UCSD-AML1 (cell line): ENCODE measurements at regions not wholly inside any gene's neighbourhood (a gene's known extent, or its start where the extent isn't known, plus 50 kb on each side); places are given as distances from the start of the nearest gene placed in this dataset.
A peak's percentile ranks its signal among the peaks of the same experiment; 100 is the strongest.

Experiments
- DNase-seq: peaks from one replicate; lab custom pipeline; 2025; ENCODE audit not compliant: unreplicated experiment; lab: John Stamatoyannopoulos, UW

- DNase-seq: no peak
Measured at GRCh38 chr6:105622226-105622625, 219.3 kb upstream of the PREP start.

DNA sequence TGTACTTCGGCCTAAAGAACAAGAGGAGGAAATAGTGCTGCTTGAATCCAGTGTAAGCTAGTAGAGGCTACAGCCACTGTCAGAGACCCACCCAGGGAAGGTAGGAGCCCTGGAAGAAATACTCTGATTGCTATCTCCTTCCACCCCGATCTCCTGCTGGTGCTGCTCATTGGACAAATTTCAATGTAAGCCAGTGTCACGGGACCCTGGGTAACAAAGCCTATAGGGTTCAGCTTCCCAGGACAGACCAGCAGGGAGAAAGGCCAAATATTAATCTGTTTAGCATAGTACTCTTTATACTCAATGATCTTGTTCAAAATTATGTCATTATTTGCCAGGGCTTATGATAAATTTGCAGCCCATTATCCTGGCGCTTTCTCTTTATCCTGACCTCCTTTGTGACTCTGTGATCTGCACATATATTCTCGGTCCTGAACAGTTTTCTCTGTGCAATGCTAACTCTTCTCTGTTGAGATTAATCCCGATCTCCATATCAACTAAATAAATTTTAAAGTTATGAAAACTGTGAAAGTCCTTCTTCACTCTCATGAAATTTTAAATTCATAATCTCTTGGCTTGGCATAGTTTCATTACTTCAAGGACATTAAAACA, 218.8 kb upstream of the PREP start:
- DNase-seq: no peak

- no peak for DNase-seq
Measured at GRCh38 chr6:105620878-105621277, 218.0 kb upstream of the PREP start.

- DNase-seq: no peak
Measured at GRCh38 chr6:105619971-105620741, 217.3 kb upstream of the PREP start.

DNA sequence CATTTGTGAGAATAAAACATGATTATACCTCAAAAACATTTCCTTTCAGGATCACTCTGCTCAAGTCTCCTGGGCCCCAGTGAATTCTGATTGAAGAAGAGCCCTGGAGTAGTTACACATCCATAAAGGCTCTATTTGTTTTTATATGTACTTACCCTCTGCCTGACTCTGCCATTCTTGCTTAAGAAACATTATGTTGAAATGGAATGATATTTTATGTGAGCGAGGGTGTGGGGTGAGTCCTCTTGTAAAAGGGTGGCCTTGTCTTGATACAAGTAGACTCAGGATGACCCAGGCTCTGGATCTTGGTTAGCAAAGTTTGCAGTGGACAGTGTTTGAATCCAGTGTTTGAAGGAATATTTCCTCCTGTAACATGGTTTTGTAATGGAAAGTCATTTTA, 215.4 kb upstream of the PREP start:
- DNase-seq: no peak

GRCh38 chr6:105616521-105616920, 213.6 kb upstream of the PREP start:
- DNase-seq: no peak

- no peak for DNase-seq
Measured at GRCh38 chr6:105611606-105612005, 208.7 kb upstream of the PREP start.

DNA sequence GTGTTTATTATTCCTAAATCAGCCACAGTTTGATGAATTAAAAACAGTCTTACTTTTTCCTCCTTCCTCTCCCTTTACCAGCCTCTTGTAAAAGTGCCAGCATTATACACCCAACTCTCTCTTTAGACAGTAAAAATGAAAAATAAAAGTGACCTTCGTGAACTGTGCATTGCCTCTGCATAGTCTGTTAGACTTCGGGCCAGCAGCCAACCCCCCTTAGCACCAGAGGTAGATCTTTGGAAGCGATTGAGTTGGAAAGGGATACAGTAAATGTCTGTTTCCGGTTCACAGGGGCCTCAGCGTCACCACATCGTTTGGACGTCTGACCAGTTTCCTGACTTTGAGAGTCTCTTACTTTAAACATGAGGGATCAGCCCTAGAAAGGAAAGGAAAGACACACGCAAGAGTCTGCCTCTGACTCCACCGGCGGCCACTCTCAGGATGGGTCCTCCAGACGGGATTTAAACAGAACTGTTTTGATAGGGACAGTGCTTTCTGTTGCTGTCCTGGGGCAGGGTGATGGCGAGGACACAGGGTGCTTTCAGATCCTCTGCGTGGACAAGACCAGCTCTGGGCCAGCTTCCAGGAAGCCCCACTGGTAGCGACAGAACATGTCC, 206.6 kb upstream of the PREP start:
- peak; percentile 19 for DNase-seq

DNA sequence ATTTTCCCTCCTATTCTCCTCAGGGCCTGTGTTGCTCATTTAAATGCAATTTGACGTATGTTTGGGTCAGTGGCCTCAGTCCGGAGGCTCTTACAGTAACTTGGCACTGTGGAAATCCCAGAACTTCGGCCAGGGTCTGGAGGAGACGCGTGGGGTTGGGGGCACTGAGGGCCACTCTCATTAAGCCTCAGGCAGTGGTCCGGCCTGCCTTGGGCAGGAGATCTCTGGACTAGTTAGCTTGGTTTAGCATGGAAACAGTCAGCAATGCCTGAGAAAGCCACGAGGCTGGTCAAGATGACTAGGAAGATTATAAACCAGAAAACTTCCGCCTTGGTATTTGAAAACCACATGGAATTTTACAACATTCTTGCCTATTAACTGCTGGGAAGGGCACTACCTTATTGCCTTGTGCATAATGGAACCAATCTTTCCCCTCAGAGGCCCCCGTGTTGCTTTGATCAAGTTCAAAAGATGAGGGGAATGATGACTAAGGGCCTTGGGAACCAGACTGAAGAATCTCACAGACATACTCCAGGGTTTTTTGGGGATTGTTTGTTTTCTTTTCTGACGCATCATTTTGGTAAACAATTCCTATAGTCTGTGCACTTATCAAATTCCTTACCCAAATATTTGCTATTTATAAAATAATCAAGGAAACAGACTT, 206.0 kb upstream of the PREP start:
- no peak for DNase-seq

- no peak for DNase-seq
Measured at GRCh38 chr6:105607636-105608621, 205.0 kb upstream of the PREP start.

- DNase-seq: no peak
Measured at GRCh38 chr6:105606831-105607463, 204.1 kb upstream of the PREP start.

DNA sequence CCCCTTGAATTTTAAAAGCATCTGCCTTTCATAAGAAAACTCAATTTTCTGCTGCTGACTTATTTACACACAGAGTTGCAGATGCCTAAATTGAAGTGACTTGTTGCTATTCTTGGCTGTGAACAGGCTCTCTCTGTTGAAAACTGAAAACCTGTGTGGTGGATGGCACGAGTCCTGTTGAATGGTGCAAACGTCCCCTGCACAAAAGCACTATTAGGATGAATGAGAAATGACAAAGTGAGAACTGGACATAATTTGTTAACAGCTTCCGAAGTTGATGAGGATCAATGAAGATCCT, 201.7 kb upstream of the PREP start:
- no peak for DNase-seq

GRCh38 chr6:105603788-105604586, 201.1 kb upstream of the PREP start:
- no peak for DNase-seq

DNA sequence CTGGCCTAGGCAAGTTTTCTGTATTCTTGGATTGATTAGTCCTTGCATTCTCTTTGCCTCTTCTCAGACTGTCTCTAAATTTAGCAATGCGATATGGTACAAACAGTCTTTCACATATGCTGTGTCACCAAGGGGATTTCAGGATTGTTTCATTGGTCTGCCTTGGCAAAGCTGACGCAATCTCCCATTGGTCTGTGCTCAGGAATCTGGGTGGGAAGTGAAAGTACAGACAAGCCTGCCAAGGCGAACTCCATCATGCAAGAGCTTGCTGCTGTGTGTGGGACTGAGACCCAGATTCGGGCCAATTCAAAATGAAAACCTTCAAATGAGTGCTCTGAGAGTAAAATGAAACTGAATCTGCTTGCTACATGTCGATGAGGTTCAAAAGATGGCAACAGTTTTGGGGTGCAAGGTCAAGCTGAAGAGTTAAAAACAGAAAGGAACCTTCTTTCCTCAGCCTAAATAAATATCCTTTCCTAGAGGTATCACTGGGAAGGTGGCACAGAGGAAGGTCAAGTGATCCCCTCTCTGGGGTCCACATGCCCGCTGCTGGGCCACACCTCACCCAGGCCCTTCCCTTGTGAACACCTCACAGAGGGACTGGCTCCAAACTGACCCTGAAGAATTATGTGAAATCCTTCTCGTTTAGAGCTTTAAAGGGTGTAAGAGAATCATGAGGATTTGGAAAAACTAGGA, 198.8 kb upstream of the PREP start:
- no peak for DNase-seq

DNA sequence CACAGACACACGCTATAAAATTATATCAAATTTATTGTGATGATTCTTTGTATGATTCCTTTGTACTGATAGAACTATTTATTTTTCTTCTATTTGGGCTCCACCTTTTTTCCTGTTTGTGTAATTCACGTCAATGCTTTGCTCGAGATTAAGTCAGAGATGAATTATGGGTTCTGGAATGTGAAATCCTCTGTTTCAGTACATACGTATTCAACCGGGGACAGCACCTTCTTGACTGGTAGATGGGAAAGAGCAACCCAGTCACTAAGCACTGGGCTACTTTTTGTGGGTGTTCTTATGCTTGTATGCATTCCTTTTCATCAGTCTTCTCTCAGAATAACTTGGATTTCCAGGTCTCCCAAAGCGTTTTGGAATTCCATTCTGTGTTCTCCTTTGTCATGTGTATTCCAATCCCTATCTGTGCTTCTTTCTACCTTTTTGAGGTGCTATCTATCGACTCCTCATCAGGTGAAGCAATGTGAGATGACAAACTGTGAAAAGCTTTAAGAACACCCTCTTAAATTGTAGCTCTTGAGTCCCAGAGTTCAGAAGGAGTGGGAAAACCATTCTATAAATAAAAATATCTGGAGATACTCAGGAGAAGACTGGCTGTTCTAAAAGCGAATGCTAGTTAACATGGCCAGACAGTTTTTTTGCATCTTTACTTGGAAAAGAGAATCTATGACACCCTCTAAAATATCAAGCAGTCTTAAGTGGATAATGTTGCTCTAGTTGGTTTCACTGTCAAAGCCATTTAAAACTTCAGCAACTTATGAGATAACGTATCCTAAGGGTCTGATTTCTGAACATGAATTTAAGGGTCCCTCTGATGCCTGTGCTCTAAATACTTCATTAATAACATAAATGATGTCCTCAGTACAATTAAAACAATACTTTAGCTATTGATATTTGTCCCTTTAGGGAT, 197.7 kb upstream of the PREP start:
- DNase-seq: no peak

- no peak for DNase-seq
Measured at GRCh38 chr6:105598264-105598663, 195.4 kb upstream of the PREP start.

GRCh38 chr6:105596284-105596755, 193.4 kb upstream of the PREP start:
- DNase-seq: no peak

- no peak for DNase-seq
Measured at GRCh38 chr6:105595829-105596228, 192.9 kb upstream of the PREP start.
